Tibial artery (tissue), 4 donors: ENCODE measurements at regions not wholly inside any gene's neighbourhood (a gene's known extent, or its start where the extent isn't known, plus 50 kb on each side); places are given as distances from the start of the nearest gene placed in this dataset.

Experiments used
- DNase-seq, 2 donors: peaks; one replicate each; pipeline ENCODE4 v3.0.0-alpha.2; 2019
- H3K27ac ChIP-seq, 2 donors: fragments of 200-600 bp; sonication (generic) in 1 of 2; 1 replicate in 1 of 2; 2 replicates in 1 of 2; pipeline ENCODE4 v1.5.1; 2018 to 2019; ENCODE audit warnings: mild to moderate bottlenecking in 1 of 2
- H3K27me3 ChIP-seq, 2 donors: fragments of 200-600 bp; sonication (generic) in 1 of 2; one replicate each; pipeline versions ENCODE4 v1.5.1 to v1.6.0; 2016 to 2019
- H3K36me3 ChIP-seq, 3 donors: fragments of 200-600 bp; sonication (generic) in 2 of 3; one replicate each; pipeline ENCODE4 v1.5.1; 2016 to 2019; ENCODE audit warnings: mild to moderate bottlenecking in 2 of 3
- H3K4me1 ChIP-seq, 4 donors: fragments of 200-600 bp; sonication (generic) in 2 of 4; 1 replicate in 3 of 4; 2 replicates in 1 of 4; pipeline ENCODE4 v1.5.1; 2016 to 2019
- H3K4me3 ChIP-seq, 2 donors: fragments of 200-600 bp; sonication (generic) in 1 of 2; 1 replicate in 1 of 2; 2 replicates in 1 of 2; pipeline ENCODE4 v1.5.1; 2018 to 2019; ENCODE audit warnings: mild to moderate bottlenecking in 2 of 2
- H3K9me3 ChIP-seq, 3 donors: fragments of 200-600 bp; sonication (generic) in 1 of 3; one replicate each; pipeline ENCODE4 v1.5.1; 2016 to 2019
- CTCF ChIP-seq, 2 experiments: fragments of 200-600 bp in 1 of 2; fragments of 450-650 bp in 1 of 2; IDR thresholded peaks; one replicate each; pipeline ENCODE4 v1.5.1; 2017 to 2019; ENCODE audit warnings: antibody characterized with exemption in 2 of 2, mild to moderate bottlenecking in 1 of 2, moderate library complexity in 1 of 2
- intact Hi-C: fragments of 100-400 bp; cut with DNase I; formaldehyde crosslinking; loops from one replicate; pipeline ENCODE4 v1.15.0; 2023; ENCODE audit warnings: low total_unique reads

GRCh38 chr2:236828820-236829219 lies 256.9 kb upstream of the COPS8 start:
- peak in 1 of 2 donors; percentile 12 for DNase-seq
- H3K4me1 ChIP-seq: peaks cover 0 to 44% (median 10%) of the 10 kb centered on the region in 4 donors
- no peaks in the 10 kb centered on the region for H3K36me3 ChIP-seq
- H3K9me3 ChIP-seq: no peaks in the 10 kb centered on the region
- H3K27ac ChIP-seq: no peak overlapping the region
- no peaks in the 10 kb centered on the region for H3K27me3 ChIP-seq
- TF ChIP-seq CTCF (IDR thresholded peaks at IDR 0.05): no peak
- intact Hi-C loops: no loop called here
- no peak overlapping the region for H3K4me3 ChIP-seq

GRCh38 chr2:236830926-236831325 lies 254.8 kb upstream of the COPS8 start:
- no peaks in the 10 kb centered on the region for H3K9me3 ChIP-seq
- no peak overlapping the region for H3K4me3 ChIP-seq
- H3K27ac ChIP-seq: peak overlapping the region; percentile 70 to 78
- DNase-seq: no peak
- no peaks in the 10 kb centered on the region for H3K36me3 ChIP-seq
- intact Hi-C loops: no loop called here
- TF ChIP-seq CTCF (IDR thresholded peaks at IDR 0.05): no peak
- no peaks in the 10 kb centered on the region for H3K27me3 ChIP-seq
- H3K4me1 ChIP-seq: peaks cover 0 to 49% (median 10%) of the 10 kb centered on the region in 4 donors

GRCh38 chr2:236831698-236832097 lies 254.0 kb upstream of the COPS8 start:
- H3K27ac ChIP-seq: peak overlapping the region; percentile 70 to 78
- intact Hi-C loops: no loop called here
- no peak for DNase-seq

GRCh38 chr2:236833501-236834073 lies 252.1 kb upstream of the COPS8 start:
- Histone ChIP-seq H3K4me1 (peaks cover 0 to 57% (median 10%) of the 10 kb centered on the region in 4 donors), H3K9me3 (no peaks in the 10 kb centered on the region), H3K36me3 (no peaks in the 10 kb centered on the region), H3K4me3 (no peak overlapping the region), H3K27me3 (no peaks in the 10 kb centered on the region), H3K27ac (peak overlapping the region in 1 of 2 donors; percentile 78)
- no peak for DNase-seq
- intact Hi-C loops: no loop called here
- TF ChIP-seq CTCF (IDR thresholded peaks at IDR 0.05): no peak

More at GRCh38 chr2:236831698-236832097, 254.0 kb upstream of the COPS8 start:
- no peak for TF ChIP-seq CTCF (IDR thresholded peaks at IDR 0.05)
- no peaks in the 10 kb centered on the region for H3K36me3 ChIP-seq
- peaks cover 0 to 54% (median 10%) of the 10 kb centered on the region in 4 donors for H3K4me1 ChIP-seq
- no peaks in the 10 kb centered on the region for H3K27me3 ChIP-seq
- no peak overlapping the region for H3K4me3 ChIP-seq
- H3K9me3 ChIP-seq: no peaks in the 10 kb centered on the region

- Histone ChIP-seq H3K36me3 (no peaks in the 10 kb centered on the region), H3K9me3 (no peaks in the 10 kb centered on the region), H3K4me1 (peaks cover 0 to 62% (median 10%) of the 10 kb centered on the region in 4 donors), H3K27me3 (no peaks in the 10 kb centered on the region), H3K4me3 (no peak overlapping the region), H3K27ac (peak overlapping the region in 1 of 2 donors; percentile 78)
- intact Hi-C loops: no loop called here
- no peak for DNase-seq
- no peak for TF ChIP-seq CTCF (IDR thresholded peaks at IDR 0.05)
Observed at GRCh38 chr2:236834284-236834683, 251.4 kb upstream of the COPS8 start.
